HG03139 (cell line): ENCODE measurements at regions not wholly inside any gene's neighbourhood (a gene's known extent, or its start where the extent isn't known, plus 50 kb on each side); places are given as distances from the start of the nearest gene placed in this dataset.
"Not testable (repeated sequence)": the region's sequence is repeated elsewhere in the genome, so short reads cannot be mapped to it uniquely, and the experiment has no call there.

Experiments used
- ATAC-seq: cut with Tn5 transposase; IDR thresholded peaks from one replicate; pipeline ENCODE4 v1.9.1; 2021; ENCODE audit not compliant: unreplicated experiment

DNA sequence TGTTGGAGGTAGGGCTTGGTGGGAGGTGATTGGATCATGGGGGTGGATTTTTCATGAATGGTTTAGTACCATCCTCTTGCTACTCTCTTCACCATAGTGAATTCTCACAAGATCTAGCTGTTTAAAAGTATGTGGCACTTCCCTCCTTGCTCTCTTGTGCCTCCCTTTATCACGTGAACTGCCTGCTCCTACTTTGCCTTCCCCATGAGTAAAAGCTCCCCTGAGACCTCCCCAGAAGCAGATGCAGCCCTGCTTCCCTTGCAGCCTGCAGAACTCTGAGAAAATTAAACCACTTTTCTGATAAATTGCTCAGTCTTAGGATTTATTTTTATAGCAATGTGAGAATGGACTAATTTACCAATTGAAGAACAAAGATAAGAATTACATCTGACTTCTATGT, 223.1 kb downstream of the RNF144A start:
- ATAC-seq: no peak

DNA sequence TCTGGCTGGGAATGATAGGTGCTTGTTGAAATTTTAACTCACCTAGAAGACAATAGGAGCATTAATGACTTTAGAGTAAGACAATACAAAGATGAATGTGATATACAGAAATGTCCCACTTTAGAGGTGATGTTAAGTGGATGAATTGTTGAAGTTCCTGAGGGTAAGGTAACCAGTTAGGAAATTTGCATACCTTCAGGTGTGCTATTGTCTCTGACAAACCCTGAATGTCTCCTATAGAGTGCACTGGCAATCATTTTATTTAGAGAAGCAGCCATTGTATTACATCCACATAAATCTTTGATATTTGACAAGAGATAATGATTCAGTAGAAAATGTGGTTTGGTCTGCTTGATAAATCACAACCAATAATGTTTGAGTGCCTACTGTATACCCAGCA, 228.5 kb downstream of the RNF144A start:
- ATAC-seq: no peak

DNA sequence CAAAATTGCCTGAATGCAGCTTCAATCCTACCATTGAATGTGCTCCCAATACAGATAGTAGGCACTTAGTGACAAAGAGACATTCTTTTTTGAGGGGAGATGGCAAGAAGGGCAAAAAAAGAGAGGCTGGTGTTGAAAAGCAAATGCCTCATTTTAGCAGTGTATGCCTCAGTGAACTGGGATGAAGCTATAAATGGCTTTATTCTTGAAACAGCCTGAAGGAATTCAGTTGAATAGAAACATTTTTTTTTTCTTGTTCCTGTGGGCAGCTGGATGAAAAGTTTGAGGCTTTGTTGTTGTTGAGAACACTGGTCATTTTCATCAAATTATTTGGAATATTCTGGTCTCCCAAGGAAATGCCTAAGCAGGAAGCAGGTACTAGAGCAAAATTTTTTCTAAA, 228.9 kb downstream of the RNF144A start:
- no peak for ATAC-seq

DNA sequence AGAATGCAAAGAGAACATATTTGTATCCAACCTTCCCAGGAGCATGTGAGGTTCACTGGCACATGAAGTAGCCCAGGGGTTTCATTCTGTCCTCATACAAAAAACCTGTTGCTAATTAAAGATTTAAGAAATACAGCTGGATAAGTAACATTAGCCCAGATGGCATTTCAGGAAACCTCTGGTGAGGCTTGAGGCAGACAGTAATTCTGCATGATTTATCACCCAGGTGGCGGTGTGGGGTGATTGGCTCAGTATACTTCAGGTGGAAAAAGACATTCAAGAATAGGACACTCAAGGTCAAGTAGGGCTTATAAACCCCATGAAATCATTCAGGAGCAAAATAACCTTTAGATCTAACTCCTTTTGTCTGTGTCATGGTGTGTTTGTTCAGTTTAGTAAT, 237.4 kb downstream of the RNF144A start:
- ATAC-seq: no peak

DNA sequence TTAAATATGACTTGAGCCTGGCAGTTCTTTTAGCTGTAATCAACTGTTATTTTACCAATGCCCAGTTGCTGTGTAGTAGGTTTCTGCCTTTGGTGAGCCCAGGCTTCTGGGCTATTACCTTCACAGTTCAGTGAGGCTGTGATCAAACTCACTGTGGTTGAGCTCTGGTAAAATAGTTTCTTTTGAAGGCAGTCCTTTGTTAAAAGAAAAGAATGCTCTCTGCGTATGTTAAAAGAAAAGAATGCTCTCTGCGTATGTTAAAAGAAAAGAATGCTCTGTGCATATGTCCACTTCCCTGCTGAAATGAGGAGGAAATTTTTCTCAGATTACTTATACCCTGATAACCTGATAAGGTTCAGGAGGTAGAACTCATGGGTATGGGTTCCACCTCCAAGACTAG, 244.3 kb downstream of the RNF144A start:
- no peak for ATAC-seq

DNA sequence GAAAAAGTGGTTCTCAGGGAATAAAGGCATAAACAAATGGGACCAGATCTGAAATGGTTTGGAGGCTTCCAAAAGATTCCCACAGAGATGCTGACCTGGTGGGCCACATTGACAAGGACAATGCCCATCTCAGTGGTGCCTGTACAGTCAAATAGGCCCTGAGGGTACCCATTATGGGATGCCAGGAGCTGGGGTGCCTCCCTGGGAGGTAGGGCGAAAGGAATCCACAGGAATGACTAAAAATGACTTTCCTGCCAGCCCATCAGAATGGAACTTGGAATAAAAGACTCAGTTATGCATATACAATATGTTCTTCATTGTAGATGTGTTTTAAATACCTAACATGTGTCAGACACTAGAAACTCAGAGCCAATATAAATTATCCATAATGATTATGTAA, 248.5 kb downstream of the RNF144A start:
- ATAC-seq: no peak

DNA sequence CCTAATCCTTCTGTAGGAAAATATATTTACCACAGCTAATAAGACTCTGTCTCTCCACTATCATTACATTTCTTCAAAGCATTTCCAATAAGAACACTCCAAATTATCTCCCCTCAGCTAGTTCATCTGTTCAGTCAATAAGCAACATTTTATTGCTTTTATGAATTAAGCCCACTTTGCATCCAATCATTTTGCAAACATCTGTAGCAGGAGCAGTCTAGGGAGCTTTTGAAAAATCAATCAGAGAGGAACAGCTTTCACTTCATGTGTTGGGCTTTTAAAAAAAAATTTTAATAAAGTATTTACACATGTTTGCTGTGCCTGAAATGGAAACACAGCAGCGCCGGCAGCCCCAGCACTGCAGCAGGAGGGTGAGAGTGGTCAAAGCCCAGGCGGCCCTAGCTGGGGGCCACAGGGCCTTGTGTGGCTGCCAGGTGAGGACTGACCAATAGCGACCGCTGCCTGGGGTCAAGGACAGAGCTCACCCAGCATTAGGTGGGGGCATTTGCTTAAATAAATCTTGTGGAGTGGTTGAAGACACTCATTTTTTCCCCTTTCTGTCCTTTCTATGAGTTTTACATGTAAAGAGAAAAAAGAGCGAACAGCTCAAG, 250.7 kb downstream of the RNF144A start:
- no peak for ATAC-seq

DNA sequence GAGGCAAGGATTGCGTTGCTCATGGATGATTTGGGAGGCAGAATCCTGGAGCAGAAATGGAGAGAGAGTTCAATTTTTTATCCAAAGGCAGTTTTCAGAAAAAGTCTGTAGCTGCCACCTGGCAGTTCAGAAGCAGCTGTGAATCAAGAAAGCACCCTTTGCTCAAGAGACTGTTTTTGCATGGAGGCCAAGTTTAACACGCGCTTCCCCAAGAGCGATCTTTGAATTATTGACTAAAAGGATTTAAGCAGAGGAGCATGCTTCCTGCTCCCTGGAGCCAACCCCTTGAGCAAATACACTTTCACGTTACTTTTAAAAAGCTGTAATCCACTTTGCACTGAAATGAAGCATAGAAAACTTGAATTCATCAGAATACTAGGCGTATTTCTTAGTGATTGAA, 252.4 kb downstream of the RNF144A start:
- no peak for ATAC-seq

DNA sequence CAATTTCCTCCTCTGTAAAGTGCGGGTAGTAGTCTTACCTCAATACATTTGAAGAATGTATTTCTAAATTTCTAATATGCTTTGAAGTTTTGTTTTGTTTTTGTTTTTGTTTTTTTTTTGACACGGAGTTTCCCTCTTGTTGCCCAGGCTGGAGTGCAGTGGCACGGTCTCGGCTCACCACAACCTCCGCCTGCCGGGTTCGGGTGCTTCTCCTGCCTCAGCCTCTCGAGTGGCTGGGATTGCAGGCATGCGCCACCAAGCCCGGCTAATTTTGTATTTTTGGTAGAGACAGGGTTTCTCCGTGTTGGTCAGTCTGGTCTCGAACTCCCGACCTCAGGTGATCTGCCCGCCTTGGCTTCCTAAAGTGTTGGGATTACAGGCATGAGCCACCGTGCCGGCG, 261.8 kb downstream of the RNF144A start:
- ATAC-seq: not testable (repeated sequence)

DNA sequence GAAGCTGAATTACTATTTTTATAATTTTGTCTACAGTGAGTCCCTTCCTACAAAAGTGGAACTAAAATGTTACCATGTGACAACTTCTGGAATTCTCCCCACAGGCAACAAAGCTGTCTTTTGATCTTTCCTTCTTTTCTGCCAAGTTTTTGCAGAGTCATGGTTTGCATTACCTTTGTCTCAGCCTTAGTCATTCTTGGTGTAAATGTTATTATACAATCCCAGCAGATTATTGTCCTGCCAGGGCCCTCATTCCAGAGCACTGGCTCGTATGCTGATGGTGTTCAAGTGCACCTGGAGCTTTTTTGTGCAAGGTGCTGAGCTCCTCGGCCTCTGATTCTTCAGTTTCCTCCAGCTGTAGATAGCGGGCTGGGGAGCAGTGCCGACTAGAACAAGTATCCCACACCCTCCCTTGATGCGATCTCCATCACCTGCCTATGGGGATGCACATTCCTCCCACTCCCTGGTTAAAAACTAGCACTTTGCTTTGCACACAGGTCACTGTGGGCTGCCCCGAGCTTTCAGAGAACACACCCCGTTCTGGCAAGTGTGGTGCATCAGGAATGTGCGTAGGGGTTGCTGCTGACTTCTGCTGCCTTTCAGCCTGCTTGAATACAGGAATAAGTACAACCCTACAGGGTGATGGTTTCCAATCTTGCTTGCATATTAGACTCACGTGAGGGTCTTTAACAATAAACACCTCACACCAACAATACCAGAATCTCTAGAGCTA, 263.6 kb downstream of the RNF144A start:
- no peak for ATAC-seq

DNA sequence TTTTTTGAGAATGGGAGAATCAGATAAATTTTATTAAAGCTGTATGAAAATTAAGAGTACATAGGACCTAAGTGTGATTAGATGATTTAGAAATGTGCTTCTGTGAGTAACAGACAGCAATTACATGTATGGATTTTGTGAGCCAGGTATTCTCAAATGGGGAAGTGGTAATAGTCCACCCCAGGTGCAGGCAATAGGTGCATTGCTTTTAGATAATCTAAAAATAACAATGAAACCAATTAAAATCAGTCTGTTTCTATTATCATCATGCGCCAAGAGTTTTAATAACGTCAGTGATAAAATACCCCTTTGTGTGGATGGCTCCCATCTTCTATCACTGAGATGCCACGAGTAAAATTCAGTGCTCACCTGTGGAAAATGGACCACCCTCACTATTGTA, 265.3 kb downstream of the RNF144A start:
- ATAC-seq: no peak

DNA sequence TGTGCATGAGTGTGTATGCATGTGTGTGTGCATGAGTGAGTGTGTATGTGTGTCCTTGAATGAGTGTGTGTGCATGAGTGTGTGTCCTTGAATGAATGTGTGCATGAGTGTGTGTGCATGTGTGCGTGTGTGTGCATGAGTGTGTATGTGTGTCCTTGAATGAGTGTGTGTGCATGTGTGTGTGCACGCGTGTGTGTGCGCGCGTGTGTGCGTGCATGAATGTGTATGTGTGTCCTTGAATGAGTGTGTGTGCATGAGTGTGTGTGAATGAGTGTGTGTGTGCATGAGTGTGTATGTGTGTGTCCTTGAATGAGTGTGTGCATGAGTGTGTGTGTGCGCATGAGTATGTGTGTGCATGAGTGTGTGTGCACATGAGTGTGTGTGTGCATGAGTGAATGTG, 271.9 kb downstream of the RNF144A start:
- ATAC-seq: no peak

DNA sequence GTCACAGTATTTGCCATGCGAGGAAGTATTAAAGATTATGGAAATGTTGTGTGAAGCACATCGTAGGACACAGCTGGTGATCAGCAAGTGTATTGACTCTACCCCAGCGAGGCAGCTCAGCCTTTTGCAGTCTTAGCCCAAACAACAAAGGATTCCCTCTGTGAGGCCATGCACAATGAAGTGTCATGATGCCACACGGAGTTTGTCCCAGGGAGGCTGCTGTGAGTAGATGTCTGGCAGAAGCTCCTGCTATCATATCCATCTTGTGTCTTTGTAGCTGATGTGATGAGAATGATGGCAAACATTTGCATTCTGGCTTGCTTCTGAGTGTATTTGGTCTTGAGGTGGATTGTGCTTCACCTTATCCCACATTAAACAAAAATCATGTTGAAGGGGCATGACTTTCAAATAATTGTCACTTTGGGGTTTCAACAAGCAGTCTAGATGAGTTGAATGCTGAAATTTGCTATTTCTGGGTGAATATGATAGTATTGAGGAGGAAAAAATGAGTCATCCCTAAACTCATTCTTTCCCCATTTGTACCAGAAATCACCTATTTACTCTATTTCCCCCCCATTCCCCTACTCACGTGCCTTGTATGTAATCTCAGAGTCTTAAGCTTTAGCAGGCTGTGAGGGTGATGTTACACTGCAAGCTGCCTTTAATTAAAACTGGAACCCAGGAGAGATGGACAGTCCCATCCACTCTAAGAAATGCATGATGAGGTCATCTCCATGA, 273.5 kb downstream of the RNF144A start:
- ATAC-seq: no peak

DNA sequence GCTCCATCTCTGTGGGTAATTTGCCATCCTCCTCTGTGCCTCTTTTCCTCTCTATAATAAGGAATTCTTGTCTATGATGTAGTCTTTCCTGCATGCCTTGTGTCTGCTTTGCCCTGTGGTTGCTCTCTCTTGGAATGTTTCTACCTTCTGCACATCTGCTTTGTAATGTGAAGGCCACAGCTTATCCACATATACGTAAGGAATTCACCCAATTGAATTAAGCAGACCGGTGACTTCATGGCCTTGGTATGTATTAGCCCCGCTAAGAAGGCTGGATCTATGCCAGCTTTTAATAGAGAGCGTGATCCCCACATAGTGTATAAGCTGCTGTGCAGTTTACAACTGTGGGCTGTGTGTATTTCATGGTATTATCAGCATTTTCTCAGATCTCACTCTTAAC, 274.7 kb downstream of the RNF144A start:
- ATAC-seq: no peak

DNA sequence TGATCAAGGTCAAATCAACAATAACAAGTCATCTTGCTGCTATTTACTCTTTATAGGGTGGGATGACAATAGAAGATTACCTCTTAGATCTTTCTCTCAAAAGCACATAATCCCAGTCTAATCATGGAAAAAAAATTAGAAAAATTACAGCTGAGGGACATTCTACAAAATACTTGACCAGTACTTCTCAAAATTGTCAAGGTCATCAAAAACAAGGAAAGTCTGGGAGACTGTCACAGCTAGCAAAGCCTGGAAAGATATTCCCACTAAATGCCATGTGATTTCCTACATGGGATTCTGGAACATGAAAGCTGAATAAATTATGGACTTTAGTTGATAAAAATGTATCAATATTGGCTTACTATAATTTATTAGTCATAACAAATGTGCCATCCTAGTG, 276.2 kb downstream of the RNF144A start:
- no peak for ATAC-seq

DNA sequence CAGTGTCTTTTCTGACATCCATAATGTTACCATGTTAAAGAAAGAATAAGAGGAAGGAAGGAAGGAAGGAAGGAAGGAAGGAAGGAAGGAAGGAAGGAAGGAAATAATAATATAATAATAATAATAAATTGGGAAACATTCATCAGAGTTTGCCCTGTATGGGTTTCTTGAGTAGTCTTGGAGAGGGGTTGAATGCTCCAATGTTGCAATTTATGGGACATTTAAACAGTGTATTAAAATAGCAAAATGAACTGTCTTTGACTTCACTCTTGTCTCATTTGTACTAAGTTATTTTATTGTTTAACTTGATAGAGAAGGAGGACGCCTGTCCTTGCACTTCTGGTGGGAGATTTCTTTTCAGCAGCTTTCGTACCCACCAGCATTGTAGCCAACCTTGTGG, 277.7 kb downstream of the RNF144A start:
- ATAC-seq: no peak

DNA sequence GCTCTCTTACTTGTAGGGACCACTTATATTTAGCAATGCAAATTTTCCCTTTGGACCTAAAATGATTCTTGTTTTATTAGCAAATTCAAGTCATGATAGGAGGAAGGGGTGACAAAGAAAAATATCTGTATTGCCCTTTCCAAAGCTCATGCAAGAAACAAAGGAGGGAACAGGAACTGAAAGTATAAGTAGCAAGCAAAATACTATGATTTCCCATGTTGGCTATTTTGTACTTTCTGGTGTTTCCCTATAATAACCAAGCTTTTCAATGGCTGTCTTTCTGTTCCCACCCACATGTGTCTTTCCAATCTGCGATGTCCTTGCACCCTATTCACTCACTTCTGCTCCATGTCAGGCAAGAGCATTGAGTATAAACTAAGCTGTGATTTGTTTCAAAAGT, 279.7 kb downstream of the RNF144A start:
- no peak for ATAC-seq

DNA sequence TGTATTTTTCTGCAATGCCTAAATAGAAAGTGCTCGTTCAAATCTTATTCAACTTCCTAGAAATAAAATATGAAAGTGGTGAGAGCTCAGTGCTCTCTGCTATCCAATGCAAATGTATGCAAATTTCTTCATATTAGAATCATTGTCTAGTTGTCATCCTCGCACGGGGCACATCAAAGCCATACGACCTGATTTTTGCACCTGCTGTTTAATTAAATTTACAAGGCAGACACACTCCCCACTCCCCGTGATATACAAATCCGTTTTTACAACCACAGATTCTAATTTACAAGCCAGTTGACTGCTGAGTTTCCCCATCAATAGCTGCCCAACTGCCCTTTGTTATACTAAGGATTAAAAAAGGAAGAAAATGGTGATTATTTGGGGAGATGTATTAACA, 284.6 kb downstream of the RNF144A start:
- ATAC-seq: no peak

DNA sequence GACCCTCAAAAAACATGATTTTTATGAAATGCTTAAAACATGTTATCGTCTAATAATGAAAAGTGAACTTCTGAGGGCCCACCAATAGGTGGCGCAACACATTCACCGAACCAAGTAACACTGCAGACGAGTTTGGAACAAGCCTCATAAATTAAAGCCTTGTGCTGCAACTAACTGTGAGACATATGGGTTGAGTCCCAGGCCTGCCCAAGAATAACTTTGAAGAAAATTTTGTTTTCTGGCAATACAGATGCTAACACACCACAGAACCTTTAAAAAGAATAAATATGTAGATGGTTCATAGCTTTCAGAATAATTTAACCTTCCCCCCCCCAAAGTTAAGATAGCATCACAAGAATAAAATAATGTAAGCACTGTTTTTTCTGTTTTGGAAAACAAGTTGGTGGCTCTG, 285.9 kb downstream of the RNF144A start:
- no peak for ATAC-seq

DNA sequence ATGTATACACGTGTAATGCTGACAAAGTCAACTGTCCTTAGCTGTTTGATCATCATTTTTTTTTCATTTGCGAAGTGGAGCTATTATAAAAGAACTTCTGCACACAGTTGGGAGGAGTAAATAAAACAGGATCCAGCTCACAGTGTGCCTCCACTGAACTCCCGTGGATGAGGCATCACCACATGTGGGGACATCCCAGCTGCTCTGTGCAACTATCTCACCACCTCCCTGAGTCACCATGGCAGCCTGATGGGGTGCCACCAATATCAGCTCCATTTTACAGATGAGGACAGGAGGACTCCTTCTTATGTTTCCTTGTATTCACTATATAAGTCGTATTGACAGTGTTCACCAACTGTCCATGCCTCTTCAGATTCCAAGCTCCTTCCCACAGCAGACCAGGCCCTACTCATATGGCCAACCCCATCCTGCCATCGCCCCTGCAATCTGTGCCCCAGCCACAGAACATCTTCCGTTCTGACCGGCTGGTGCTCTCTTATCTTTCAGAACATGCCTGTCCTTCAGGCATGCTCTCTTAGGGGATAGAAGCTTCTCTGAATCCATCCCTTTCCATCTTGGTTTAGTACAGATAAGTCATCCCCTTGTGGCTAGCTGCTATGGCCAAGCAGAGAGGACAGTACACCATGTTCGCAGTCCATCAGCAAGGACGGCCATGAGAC, 288.1 kb downstream of the RNF144A start:
- ATAC-seq: no peak

DNA sequence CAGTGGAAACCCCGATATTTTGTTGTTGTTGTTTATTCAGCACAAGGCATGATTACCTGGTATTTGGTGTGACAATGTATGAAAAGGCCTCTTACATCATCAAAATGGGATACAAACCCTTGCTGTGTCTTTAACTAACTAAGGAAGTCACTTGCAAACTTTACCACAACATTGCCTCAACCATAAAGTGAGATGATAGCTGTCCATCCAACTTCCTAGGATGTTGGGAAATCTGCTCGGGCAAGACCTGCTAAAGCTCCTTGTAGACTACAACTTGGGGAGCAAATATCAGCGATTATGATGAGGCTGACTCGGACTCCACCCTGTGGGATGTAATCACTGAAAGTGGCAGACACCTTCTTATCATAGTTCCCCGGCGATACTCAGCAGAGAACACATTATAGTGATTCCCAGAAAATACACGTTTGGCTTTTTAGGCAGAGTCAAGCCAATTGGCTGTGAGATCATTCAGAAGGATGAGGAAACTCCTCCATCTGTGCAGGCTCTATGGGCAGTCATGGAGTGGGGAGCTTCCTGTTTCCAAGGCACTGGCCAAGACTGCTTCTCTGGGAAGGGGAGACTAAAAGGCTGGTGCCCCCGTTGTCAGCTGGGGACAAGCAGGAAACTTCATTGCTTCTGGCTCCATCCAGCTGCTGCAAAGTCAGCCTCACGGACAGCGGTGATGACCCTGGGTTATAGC, 289.0 kb downstream of the RNF144A start:
- ATAC-seq: no peak
